Activated T-helper 1 cell treated with Interleukin-2 at 50 U/mL for 16 hours (primary cell): ENCODE measurements at regions not wholly inside any gene's neighbourhood (a gene's known extent, or its start where the extent isn't known, plus 50 kb on each side); places are given as distances from the start of the nearest gene placed in this dataset.

Experiments used
- DNase-seq: peaks from one replicate; pipeline ENCODE4 v3.0.0-alpha.2; 2020; ENCODE audit warnings: low read depth

DNA sequence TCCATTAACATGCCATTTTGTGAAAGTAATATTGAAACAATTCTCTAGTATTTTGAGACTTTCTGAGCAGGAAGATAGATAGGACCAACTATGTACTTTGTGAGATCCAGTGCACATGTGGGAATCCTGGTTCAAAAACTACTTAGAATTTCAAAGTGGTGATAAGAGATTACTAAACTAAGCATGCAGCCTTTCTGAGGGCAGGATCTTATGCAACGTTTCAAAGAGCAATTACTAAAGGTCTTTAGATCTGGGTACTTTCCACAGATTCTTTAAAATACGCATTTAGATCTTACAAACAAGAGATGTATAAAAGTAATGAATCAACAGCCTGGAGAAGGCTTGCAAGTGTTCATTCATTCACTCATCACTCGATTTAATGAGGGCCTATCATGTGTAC lies 124.4 kb upstream of the TRIB2 start:
- DNase-seq = no peak

DNA sequence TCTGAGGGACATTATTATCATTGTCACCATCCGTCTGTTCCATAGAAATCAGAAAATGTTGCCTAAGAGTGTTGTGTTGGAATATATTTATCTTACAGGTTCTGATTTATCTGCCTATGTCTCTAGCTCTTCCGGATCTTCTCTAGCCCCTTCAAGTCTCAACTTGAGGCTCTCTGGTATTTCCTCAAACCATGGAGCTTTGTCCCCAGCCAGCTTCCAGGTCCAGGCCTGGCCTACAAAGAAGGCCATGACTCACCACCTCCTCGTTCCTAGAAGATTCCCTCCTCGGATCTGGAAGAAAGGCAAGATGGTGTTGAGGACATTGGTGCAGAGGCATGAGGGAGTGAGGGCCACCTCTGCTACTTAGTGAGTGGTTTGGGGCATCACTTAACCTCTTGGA lies 122.1 kb upstream of the TRIB2 start:
- no peak for DNase-seq

DNA sequence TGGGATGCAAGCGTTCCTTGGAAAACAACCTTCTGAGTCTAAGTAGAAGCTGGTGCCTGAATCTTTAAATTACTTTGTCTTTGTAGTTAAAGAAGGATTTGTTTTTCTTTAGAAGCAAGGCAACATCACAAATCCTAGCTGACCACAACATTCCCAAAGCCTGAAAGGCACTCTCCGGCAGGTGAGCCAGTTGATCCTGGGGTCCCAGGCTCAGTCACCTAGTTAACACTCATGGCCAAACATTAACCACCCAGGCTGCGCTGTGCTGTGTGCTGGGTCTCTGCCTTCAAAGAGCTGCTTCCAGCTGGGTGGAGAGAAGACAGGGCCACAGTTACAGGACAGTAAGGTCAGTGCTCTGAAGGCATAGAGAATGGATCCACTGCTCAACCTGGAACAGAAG lies 120.0 kb upstream of the TRIB2 start:
- no peak for DNase-seq

DNA sequence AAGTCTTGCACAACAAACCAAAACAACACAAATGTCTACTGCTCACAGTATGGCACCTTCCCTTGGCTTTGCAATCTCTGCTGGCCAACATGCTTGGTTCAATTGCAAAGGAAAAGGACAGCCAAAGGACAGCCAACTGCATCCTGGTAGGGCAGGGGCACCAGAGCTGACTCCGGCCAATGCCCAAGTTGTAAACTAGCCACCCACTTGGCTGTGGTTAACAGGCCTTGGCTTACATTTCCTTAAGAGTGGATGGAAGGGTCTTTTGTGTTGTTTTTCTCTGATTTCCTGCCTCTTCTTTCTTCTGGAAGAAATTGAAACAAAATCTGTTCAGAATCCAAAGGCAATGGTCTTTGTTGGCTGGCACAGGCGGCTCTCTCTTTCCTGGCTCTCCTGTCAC lies 119.1 kb upstream of the TRIB2 start:
- no peak for DNase-seq

DNA sequence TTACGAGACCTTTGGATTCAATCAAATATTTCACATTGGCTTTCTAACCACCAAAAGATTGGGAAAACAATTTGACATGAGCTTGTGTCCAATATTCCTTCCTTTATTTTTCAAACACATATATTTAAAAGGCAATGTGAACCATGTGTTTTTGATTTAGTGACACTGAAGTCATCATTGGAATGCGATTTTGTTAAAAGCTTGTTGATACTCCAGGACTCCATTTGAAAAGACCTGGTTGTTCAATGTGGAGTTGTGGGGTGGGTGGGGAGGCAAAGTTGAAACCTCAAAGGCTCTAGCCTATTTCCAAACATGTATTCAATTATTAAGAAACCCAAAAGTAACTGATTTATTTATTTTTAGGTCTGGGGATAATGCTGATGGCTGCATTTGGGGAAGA lies 114.1 kb upstream of the TRIB2 start:
- DNase-seq = no peak

DNA sequence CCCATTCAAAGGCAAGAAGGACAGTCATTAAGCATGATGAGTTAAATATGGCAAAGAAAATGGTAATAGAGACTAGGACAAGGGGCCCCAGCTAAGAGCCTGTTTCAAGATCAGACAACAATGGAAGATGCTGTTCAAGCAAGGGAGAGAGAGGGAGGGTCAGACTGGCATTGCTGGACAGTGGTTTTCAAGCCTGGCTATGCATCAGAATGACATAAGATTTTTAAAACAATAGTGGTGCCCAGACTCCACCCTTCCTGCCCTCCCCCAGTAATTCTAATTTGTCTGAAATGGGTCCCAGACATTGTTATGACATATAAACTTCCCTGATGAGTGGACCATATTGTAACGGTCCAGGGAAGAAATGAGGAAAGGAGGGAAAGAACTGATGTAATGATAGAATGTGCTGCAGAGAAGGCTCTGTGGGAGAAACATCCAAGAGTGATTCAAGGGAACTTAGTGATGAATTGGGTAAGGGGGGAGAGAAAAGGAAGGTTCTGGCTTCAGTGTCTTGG lies 112.9 kb upstream of the TRIB2 start:
- no peak for DNase-seq

DNA sequence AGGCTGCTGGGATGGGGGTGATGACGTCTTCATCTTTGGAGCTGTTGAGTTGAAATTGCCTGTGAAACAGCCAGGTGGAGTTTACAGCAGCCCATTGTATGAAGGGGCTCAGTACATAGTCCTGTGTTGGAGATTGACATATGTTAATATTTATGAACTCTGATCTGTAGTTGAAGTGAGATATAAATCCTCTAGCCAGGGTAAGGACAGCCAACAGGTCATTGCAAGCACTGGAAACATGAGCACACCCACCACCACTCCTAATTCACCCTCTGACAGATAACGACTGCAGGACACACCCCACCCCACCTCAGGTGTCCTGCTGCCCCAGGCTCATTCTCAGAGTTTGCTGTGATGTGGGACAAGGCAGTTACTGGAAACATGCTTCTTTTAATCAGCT lies 112.4 kb upstream of the TRIB2 start:
- DNase-seq = no peak

DNA sequence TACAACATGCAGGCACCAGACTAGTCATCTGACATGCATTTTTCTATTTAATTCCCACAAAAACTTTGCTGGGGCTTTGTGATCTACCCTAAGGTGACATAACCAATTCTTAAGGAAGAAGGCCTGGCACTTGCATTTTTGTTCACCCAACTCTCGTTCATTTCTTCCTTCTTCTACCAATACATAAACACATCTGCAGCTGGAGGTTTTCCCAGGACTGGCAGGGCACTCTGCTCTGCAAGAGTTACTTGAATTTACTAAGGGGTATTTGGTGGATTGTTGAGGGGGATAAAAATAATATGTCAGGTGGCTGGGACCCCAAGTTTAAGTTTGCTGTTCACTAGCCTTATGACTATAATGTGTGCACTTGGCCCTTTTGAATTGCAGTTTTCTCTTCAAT lies 111.4 kb upstream of the TRIB2 start:
- no peak for DNase-seq

DNA sequence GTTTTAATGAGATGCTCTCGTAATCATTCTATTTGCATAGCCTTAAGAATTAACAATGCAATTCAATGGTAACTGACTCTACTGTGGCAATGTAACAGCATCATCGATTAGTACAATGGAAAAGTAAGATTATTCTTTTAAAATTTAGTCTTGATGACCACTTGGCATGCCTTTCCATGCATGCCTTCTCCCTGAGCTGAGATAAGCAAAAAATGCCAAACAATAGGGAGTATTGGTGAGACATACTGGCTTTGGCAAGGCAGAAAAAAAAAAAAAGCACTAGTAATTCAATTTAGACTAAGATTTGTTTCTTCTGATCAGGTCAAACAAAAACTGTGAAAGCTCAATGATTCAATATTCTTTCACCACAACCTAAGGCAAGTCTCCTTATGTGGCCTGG lies 110.8 kb upstream of the TRIB2 start:
- no peak for DNase-seq

DNA sequence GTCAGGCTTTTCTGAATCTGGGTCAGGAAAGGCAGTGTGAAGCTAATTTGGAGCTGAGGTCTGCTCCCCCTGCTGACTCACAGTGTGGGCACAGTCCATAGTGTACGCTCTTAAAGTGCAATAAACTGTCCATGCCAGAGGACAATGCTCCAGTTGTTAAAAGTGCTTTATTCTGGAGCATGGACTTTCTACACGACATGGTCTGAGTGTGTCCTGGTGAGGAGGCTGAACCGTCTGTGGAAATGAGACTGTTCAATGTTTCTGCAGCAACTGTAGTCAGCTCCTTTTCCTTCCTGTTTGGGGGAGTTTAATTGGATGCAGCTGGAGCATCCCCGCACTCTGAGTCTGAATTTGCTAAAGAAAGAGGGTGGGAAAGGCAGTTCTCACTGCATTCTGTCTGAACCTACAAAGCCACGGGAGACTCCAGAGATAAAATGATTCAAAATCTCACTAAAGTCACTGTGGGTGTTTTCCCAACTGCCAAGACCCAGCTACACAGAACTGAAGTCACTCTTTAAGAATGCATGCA lies 110.2 kb upstream of the TRIB2 start:
- DNase-seq = no peak

DNA sequence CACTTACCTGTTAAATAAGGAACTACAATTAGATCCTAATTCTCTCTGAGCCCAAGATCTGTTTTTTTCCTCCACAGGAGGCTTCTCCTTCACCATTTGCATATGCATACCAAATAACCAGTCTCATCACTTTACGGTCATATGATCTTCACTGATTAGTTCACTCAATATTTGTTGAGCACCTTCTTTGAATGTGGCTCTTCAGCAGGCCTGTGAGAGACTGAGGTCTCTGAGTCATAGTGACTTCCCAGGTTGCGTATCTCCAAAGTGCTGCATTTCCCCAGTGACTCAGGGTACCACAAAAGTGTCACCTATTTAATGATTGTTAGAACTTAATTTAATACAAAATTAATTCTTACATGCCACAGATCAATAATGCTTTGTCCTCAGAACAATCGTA lies 108.8 kb upstream of the TRIB2 start:
- no peak for DNase-seq

DNA sequence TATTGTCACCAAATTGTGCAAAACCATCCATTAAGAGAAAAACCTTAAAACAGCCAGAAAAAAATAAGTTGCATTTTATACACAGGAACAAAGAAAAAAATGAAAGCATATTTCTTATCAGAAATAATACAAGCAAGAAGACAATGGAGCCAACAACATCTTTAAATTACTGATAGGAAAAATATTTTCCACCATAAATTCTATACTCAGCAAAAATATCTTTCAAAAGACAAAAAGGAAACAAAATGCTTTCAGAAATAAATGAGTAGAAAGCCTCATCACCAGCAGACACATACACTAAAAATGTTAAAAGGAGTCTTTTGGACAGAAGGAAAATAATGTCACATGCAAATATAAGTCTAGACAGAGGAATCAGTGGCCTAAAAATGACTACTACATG lies 106.4 kb upstream of the TRIB2 start:
- no peak for DNase-seq

DNA sequence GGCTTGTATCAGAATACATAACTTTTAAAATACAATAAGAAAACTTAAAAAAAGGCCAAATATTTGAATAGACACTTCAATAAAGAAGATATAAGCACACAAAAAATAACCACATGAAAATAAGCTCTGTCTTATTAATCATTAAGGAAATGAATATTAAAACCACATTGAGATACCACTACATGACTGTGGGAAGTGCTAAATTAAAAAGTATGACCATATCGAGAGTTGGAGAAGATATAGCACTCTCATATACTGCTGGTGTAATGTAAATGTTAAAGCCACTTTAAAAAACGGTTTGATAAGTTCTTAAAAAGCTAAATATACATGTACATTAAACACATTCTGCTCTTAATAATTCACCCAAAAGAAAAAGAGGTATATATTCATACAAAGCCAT lies 104.6 kb upstream of the TRIB2 start:
- no peak for DNase-seq

DNA sequence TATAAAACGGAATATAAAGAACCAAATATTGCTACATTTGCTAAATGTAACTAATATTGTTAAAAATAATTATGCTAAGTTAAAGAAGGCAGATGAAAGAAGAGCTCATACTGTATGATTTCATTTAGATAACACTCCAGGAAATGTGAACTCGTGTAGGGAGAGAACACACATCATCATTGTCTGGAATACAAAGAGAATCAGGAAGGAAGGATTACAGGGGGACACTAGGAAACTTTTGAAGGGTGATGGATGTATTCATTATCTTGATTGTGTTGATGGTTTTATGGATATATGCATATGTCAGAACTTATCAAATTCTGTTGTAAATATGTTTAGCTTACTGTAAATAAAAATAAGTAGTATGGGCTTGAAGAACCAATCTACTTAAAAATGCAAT lies 104.1 kb upstream of the TRIB2 start:
- DNase-seq = no peak

DNA sequence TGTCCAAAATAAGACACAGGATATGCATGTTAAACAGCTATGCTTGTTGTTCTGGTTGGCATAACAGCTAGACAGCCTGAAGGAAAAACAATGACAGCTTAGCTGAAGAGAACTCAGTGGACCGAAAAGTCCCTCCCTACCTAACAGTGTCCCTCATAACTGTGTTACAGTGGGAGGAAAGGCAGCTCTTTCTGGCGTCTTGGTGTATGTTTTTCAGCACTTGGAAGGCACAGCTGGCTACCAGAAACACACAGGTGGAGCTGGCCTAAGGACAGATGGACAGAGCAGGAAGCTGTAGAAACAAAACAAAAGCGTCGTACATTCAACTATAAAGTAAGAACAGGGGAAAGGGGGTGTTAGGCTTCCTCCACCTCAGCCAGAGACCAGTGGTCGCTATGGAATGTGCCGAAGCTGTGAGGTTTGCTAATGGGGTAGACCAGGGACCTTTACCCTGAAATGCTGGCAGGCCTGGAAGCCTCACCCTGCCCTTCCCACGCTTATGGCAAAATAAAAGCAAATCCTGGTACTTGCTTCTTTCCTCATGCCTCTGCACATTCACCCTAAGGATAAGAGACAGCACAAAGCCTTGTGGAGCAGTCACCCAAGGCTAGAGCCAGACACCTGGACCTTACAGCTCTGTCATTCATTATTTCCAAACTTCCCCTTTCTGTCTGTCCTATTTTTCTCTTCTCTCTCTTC lies 103.5 kb upstream of the TRIB2 start:
- DNase-seq = no peak

DNA sequence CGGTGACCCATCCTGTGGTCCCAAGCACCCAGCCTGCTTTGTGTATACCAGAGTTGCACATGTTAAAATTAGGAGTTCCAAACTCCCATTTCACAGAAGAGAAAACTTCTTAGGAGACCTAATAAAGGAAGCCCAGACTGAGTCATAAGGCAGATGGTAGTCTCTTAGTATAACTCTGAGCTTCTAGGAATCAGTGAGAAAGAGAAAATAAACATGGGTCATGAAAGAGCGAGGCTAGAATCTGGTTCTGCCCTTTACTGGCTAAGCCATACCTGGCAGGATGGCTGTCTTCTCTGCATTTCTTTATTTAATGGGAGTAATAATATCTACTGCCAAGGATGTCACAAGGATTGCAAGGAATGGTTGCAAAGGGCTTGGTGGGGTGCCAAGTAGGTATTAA lies 101.2 kb upstream of the TRIB2 start:
- DNase-seq = no peak

DNA sequence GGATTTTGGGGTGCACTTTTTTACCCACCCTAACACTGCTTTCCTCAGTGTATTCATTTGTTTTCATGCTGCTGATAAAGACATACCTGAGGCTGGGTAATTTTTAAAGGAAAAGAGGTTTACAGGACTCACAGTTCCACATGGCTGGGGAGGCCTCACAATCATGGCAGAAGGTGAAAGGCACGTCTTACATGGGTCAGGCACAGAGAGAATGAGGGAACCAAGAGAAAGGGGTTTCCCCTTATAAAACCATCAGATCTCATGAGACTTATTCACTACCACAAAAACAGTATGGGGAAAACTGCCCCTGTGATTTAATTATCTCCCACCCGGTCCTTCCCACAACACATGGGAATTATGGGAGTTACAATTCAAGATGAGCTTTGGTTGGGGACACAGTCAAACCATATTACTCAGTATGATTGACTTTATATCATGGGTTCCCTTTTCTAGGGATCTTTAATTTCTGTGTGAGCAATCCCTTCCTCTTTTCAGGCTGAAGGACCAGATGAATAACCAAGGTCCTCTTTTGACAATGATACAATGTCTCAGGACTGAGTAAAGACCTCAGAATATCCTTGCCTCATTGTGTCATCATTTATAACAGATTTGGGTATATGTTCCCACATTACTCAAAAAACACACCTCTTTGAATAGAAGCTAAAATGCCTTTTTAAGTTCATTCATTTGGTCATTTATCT lies 100.1 kb upstream of the TRIB2 start:
- DNase-seq = no peak

DNA sequence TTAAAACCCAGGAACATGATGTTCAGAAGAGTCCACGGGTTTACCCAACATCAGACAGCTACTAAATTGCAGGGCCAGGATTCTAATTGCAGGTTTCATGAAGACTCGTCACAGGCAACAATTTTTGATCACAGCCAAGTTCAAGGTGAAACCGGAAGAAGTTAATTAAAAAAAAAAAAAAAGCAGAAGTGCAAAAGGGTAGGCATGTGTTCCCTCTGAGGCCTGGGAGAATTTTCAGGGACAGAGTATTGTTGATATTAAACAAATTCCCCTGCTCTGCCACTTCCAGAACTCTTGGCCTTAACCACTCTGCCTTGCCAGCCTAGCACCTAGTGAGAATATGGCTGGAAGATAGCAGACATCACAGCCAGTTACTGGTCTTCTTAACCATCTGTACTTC lies 99.4 kb upstream of the TRIB2 start:
- DNase-seq = no peak

DNA sequence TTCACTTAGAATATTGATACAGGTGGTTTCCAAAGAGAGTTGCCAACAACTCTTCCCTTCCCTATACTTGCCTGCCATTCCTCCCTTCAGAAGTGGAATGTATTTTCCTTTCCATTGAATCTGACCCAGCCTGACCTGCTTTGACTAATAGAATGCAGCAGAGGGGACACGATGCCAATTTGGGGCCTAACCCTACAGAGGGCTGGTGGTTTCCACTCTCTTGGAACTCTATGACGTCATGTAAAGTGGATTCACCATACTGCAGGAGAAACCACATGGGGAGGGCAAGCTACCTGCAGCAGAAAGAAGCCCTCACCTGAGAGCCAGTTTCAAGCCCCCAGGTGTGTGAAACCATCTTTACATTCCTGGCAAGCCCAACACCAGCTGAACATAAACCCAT lies 98.9 kb upstream of the TRIB2 start:
- no peak for DNase-seq

DNA sequence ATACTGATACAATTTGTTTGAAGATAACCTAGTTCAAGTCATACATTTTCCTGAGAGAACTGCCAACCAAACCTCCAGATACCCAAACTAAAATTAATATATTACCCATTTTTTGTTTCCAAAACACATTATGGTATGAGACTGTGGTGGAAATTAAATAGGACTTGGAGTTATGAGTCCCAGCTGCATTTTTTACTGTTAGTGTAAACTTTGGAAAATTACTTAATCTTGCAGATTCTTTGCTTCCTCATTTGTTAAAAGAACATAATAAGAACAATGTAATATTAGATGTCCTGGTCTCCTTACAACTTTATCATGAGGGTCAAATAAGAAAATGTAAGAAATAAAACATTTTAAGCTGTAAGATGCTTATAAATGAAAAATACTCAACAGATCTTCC lies 98.2 kb upstream of the TRIB2 start:
- DNase-seq = no peak

DNA sequence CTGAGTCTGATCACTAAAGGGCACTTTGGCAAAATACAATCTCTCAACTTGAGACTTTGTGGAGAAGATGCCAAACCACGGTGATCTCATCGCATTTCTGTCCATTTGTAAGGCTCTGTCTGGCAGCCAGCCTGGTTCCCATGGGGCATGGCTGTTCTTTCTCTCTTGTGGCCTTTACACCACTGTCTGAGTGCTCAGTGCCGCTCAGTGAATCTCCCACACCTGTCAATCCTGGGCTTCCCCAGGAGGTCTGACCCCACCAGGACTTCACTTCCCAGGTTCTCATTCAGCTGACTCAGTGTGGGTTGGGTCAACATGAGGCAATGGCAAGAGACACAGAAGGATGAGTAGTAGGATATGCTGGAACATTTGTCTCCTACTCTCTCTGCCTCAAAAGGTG lies 96.8 kb upstream of the TRIB2 start:
- DNase-seq = no peak

DNA sequence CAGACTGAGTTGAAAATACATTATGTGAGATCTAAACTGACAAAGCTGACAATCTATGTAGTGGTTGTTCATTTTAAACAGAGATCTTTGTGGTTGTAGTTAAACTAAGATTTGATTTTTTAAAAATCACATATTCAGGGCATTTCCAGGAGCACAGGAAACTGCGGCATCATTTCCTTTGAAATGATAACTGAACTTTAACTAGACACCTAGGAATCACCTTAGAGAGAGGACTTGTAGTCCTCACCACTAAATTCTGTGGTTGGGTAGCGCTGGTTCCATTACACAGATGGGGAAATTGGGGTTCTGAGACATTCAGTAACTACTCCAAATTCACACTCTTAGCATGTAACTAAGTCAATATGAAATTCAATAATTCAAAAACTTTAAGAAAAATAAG lies 96.0 kb upstream of the TRIB2 start:
- no peak for DNase-seq

DNA sequence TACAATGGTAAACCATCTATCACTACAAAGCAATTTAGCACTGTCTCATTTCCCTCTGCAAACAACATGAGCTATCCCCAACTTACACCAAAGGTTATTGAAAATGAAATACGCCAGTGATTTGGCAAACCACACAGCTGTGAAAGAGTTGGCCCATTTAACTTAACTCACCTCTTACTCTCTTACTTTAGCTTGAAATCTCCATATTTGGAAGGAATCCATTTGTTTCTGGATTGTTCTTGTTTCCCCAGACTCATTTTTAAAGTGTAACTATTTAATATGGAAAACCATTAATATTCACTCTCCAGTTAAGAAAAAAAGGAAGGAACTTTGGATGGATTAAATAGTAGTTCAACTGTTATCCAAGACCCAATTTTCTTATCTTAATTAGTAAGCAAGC lies 93.7 kb upstream of the TRIB2 start:
- no peak for DNase-seq

DNA sequence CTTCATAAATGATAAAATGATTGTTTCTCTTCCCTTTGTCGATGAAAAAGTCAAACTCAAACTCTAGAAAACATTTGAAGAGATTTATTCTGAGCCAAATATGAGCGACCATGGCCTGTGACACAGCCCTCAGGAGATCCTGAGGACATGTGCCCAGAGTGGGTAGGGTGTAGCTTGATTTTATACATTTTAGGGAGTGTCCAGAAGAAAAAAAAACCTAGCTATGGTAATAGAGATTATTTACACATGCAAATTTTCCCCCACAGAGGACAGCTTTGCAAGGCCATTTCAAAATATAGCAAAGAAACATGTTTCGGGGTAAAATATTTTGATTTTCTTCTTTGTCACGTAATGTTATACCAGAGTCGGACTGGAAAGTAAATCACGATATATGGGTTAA lies 92.4 kb upstream of the TRIB2 start:
- DNase-seq = no peak
